Type B pancreatic cell (in vitro differentiated cells): ENCODE measurements at regions not wholly inside any gene's neighbourhood (a gene's known extent, or its start where the extent isn't known, plus 50 kb on each side); places are given as distances from the start of the nearest gene placed in this dataset.

Experiments used
- DNase-seq: peaks from one replicate; pipeline ENCODE4 v3.0.0; 2021; ENCODE audit warnings: mixed read lengths; ENCODE audit not compliant: unreplicated experiment; ENCODE audit errors: extremely low spot score
- H3K27ac Mint-ChIP-seq: 2 replicates; pipeline ENCODE4 v1.8.0; 2021; ENCODE audit warnings: mild to moderate bottlenecking, mixed read lengths
- H3K27me3 Mint-ChIP-seq: 2 replicates; pipeline ENCODE4 v1.8.0; 2021; ENCODE audit warnings: mixed read lengths
- H3K36me3 Mint-ChIP-seq: 2 replicates; pipeline ENCODE4 v1.8.0; 2021; ENCODE audit warnings: mixed read lengths
- H3K4me1 Mint-ChIP-seq: one replicate; pipeline ENCODE4 v1.8.0; 2021; ENCODE audit warnings: mixed read lengths; ENCODE audit not compliant: unreplicated experiment
- H3K4me3 Mint-ChIP-seq: 2 replicates; pipeline ENCODE4 v1.8.0; 2021; ENCODE audit warnings: mild to moderate bottlenecking, mixed read lengths
- H3K9me3 Mint-ChIP-seq: 2 replicates; pipeline ENCODE4 v1.8.0; 2021; ENCODE audit warnings: mixed read lengths
- TF ChIP-seq, protein P1 (sequence below): fragments of 200-600 bp; sonication (generic); conservative IDR thresholded peaks from 2 replicates; pipeline ENCODE4 v1.5.0; 2021; ENCODE audit warnings: antibody characterized with exemption, mild to moderate bottlenecking

DNA sequence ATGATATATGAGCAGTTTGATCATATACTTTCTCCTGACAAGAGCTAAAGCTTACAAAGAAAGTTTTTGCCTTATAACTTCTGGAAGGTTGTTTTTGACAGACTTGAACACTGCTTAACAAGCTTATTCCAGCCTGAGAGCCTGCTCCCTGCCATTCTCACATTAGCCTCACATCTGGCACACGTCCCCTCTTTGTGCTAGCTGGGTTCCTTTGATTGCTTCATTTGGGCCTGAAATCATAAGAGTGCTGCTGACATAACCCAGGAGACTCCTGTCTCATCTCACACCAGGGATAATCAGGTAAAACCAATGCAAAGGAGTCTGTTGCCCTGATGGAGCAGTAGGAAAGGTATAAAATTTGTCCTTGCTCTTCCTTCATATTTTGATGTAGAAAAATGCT is 1411.7 kb upstream of the B3GALT2 start:
- no peak for DNase-seq
- Mint-ChIP-seq H3K4me1 (peaks cover 4% of the 10 kb centered on the region), H3K4me3 (no peak overlapping the region), H3K9me3 (no peaks in the 10 kb centered on the region), H3K27me3 (no peaks in the 10 kb centered on the region), H3K27ac (no peak overlapping the region), H3K36me3 (no peaks in the 10 kb centered on the region)
- TF ChIP-seq, protein P1, sequence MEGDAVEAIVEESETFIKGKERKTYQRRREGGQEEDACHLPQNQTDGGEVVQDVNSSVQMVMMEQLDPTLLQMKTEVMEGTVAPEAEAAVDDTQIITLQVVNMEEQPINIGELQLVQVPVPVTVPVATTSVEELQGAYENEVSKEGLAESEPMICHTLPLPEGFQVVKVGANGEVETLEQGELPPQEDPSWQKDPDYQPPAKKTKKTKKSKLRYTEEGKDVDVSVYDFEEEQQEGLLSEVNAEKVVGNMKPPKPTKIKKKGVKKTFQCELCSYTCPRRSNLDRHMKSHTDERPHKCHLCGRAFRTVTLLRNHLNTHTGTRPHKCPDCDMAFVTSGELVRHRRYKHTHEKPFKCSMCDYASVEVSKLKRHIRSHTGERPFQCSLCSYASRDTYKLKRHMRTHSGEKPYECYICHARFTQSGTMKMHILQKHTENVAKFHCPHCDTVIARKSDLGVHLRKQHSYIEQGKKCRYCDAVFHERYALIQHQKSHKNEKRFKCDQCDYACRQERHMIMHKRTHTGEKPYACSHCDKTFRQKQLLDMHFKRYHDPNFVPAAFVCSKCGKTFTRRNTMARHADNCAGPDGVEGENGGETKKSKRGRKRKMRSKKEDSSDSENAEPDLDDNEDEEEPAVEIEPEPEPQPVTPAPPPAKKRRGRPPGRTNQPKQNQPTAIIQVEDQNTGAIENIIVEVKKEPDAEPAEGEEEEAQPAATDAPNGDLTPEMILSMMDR: no peak

DNA sequence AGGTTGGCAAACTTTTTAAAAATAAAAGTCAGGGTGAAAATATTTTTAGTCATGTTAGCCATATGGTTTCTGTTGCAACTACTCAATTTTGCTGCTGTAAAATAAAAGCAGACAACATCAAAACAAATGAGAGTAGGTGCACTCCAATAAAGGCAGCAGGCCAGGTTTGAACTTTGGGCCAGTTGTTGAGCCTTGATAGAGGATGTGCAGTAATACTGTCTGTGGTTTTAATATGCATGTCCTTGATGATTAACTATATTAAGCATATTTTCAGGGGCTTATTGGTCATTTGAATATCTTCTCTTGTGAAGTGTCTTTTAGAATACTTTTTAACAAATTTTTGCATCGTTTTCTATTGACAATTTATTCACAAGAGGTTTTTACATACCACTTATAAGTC is 1399.9 kb upstream of the B3GALT2 start:
- H3K9me3 Mint-ChIP-seq: no peaks in the 10 kb centered on the region
- no peak overlapping the region for H3K27ac Mint-ChIP-seq
- TF ChIP-seq, protein P1: no peak
- H3K4me1 Mint-ChIP-seq: no peaks in the 10 kb centered on the region
- no peak overlapping the region for H3K4me3 Mint-ChIP-seq
- no peaks in the 10 kb centered on the region for H3K36me3 Mint-ChIP-seq
- no peaks in the 10 kb centered on the region for H3K27me3 Mint-ChIP-seq
- DNase-seq: no peak

DNA sequence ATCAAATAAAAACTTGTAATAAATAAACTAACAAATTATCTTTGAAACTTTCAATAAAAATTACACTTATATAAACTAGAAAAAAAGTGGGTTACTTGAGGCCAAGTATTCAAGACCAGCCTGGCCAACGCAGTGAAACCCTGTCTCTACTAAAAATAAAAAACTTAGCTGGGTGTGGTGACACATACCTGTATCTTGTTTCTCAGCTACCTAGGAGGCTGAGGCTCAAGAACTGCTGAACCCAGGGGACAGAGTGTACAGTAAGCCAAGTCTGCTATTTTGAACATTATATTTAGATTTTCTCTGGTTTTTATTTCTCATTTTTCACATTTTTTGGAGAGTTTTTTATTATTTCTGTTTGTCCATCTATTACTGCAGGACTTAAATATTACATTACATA is 1397.6 kb upstream of the B3GALT2 start:
- no peaks in the 10 kb centered on the region for H3K4me1 Mint-ChIP-seq
- no peak for DNase-seq
- no peaks in the 10 kb centered on the region for H3K27me3 Mint-ChIP-seq
- H3K4me3 Mint-ChIP-seq: no peak overlapping the region
- TF ChIP-seq, protein P1: no peak
- no peak overlapping the region for H3K27ac Mint-ChIP-seq
- H3K36me3 Mint-ChIP-seq: no peaks in the 10 kb centered on the region
- H3K9me3 Mint-ChIP-seq: no peaks in the 10 kb centered on the region

DNA sequence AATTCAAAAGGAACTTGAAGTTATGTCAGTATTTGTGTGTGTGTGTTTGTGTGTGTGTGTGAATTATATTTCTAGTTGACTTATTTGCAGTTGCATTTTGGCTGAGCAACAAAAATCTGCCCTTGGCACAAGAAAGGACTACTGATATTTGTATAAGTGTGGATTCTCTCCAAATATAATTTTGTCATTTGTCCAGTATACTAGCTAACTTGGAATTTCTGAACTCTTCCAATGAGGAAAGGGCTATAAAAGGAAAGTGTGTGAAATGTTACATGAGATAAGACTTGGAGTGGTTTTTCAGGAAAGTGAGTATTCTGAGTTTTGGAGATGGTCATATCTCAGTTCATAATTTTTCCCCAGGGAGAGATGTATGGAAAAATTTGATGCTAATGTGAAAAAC is 1384.1 kb upstream of the B3GALT2 start:
- Mint-ChIP-seq H3K36me3 (no peaks in the 10 kb centered on the region), H3K4me1 (no peaks in the 10 kb centered on the region)

DNA sequence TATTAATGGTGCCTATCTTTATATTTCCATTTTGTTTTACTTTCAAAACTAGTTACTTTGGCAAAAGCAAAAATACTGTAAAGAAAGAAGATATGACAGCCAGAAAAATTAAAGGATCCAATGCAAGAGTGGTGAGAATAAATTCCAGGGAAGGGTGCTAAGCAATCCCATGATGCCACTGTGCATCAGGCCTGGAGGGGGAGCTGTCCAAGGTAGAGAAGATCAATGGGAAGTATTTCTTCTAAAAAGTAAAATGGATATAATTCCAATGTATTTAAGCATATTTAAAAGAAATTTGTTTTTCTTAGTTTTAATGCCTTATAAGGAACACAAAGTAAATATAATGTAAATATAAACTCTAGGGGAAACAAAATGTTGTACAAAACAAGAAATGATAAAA is 1382.2 kb upstream of the B3GALT2 start:
- no peaks in the 10 kb centered on the region for H3K4me1 Mint-ChIP-seq
- TF ChIP-seq, protein P1: peak; percentile 32
- DNase-seq: no peak
- no peak overlapping the region for H3K4me3 Mint-ChIP-seq
- H3K9me3 Mint-ChIP-seq: no peaks in the 10 kb centered on the region
- no peaks in the 10 kb centered on the region for H3K27me3 Mint-ChIP-seq
- H3K27ac Mint-ChIP-seq: no peak overlapping the region
- H3K36me3 Mint-ChIP-seq: no peaks in the 10 kb centered on the region

More for the DNA sequence above, 1384.1 kb upstream of the B3GALT2 start:
- Mint-ChIP-seq H3K27me3 (no peaks in the 10 kb centered on the region), H3K9me3 (no peaks in the 10 kb centered on the region), H3K4me3 (no peak overlapping the region), H3K27ac (no peak overlapping the region)
- no peak for DNase-seq
- TF ChIP-seq, protein P1: no peak

DNA sequence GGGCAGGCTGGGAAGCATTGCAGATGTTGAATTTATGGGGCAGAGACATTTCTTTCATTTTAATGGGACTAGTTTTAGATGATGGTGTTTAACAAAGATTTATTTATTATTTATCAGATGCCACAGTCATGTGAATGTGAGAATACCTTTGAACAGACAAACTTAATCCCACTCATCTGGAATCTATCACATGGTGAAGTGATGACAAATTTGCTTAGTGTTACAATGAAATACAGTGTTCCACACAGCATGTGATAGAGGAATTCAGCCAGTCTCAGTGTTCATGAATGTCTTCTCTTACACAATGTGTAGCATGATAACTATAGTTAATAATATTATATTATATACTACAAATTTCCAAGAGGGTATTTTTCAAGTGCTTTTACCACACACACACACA is 1361.7 kb upstream of the B3GALT2 start:
- no peak overlapping the region for H3K4me3 Mint-ChIP-seq
- H3K27ac Mint-ChIP-seq: no peak overlapping the region
- peaks cover 4% of the 10 kb centered on the region for H3K9me3 Mint-ChIP-seq
- TF ChIP-seq, protein P1: no peak
- H3K36me3 Mint-ChIP-seq: no peaks in the 10 kb centered on the region
- no peaks in the 10 kb centered on the region for H3K27me3 Mint-ChIP-seq
- H3K4me1 Mint-ChIP-seq: no peaks in the 10 kb centered on the region
- DNase-seq: no peak
